H1 (cell line): ENCODE measurements at regions not wholly inside any gene's neighbourhood (a gene's known extent, or its start where the extent isn't known, plus 50 kb on each side); places are given as distances from the start of the nearest gene placed in this dataset.

Experiments
- CTCF ChIA-PET: fragments of 300-600 bp; sonication (Branson Sonifier 250); formaldehyde crosslinking; loops from one replicate; lab custom pipeline; 2021; ENCODE audit not compliant: partially characterized antibody; lab: Charles Lee
- POLR2A ChIA-PET: fragments of 300-600 bp; sonication (Branson Sonifier 250); formaldehyde crosslinking; loops from one replicate; lab custom pipeline; 2021; ENCODE audit warnings: inconsistent platforms; ENCODE audit not compliant: partially characterized antibody; lab: Charles Lee
- DNase-seq, 2 experiments: peaks; one replicate each; pipeline versions ENCODE4 v3.0.0 to v3.0.0-alpha.2; 2010 to 2022; ENCODE audit warnings: low spot score in 2 of 2, low read depth in 1 of 2, mixed read lengths in 1 of 2
- FAIRE-seq: peaks from 2 replicates; lab custom pipeline; 2011; peaks lifted over from hg19 to GRCh38; lab: Jason Lieb, UNC
- H2AFZ ChIP-seq: 2 replicates; pipeline ENCODE4 v1.8.1; 2012; ENCODE audit warnings: low read length, inconsistent platforms
- H2AK5ac ChIP-seq: 2 replicates; pipeline ENCODE4 v1.6.1; 2013; ENCODE audit warnings: low read depth, low read length
- H2BK120ac ChIP-seq: replicated peaks from 2 replicates; pipeline ENCODE3; 2013; ENCODE audit warnings: low read depth, low read length, inconsistent platforms
- H2BK12ac ChIP-seq: 2 replicates; pipeline ENCODE4 v1.6.1; 2013; ENCODE audit warnings: low read depth, low read length
- H2BK15ac ChIP-seq: 2 replicates; pipeline ENCODE4 v1.6.1; 2013; ENCODE audit warnings: low read length
- H2BK20ac ChIP-seq: 2 replicates; pipeline ENCODE4 v1.6.1; 2013; ENCODE audit warnings: low read length
- H2BK5ac ChIP-seq: 2 replicates; pipeline ENCODE4 v1.6.1; 2013; ENCODE audit warnings: low read depth, low read length
- H3K14ac ChIP-seq: 2 replicates; pipeline ENCODE4 v1.6.1; 2013; ENCODE audit warnings: inconsistent platforms; ENCODE audit not compliant: insufficient read length
- H3K18ac ChIP-seq: 2 replicates; pipeline ENCODE4 v1.6.1; 2013; ENCODE audit warnings: low read length; ENCODE audit errors: extremely low read depth
- H3K23ac ChIP-seq: 2 replicates; pipeline ENCODE4 v1.6.1; 2013; ENCODE audit warnings: inconsistent platforms; ENCODE audit not compliant: insufficient read length
- H3K23me2 ChIP-seq: 2 replicates; pipeline ENCODE4 v1.6.1; 2013; ENCODE audit warnings: low read depth, low read length
- H3K27ac ChIP-seq: 2 replicates; pipeline ENCODE4 v1.6.1; 2011; ENCODE audit warnings: low read depth, low read length, inconsistent platforms
- H3K27me3 ChIP-seq, 4 experiments: replicated peaks in 1 of 4; 1 replicate in 1 of 4; 2 replicates in 3 of 4; pipeline versions ENCODE4 v1.6.1 to v1.8.1; 2011 to 2013; ENCODE audit warnings: low read length in 3 of 4, mild to moderate bottlenecking in 3 of 4, inconsistent platforms in 2 of 4, mixed read lengths in 2 of 4, moderate library complexity in 1 of 4; ENCODE audit not compliant: control insufficient read depth in 3 of 4, insufficient read depth in 3 of 4; ENCODE audit errors: extremely low read depth in 1 of 4
- H3K36me3 ChIP-seq, 4 experiments: 2 replicates each; pipeline versions ENCODE4 v1.6.1 to v1.8.1; 2011 to 2013; ENCODE audit warnings: mild to moderate bottlenecking in 4 of 4, low read length in 3 of 4, moderate library complexity in 2 of 4, control low read depth in 1 of 4, inconsistent platforms in 1 of 4; ENCODE audit not compliant: insufficient read depth in 4 of 4, control insufficient read depth in 2 of 4
- H3K4ac ChIP-seq: replicated peaks from 2 replicates; pipeline ENCODE3; 2013; ENCODE audit warnings: low read length, low read depth, mixed read lengths, inconsistent platforms; ENCODE audit not compliant: insufficient read length
- H3K4me1 ChIP-seq, 4 experiments: replicated peaks in 1 of 4; 1 replicate in 1 of 4; 2 replicates in 3 of 4; pipeline versions ENCODE4 v1.6.1 to v1.8.1; 2011 to 2013; ENCODE audit warnings: low read length in 3 of 4, inconsistent platforms in 2 of 4, mixed read lengths in 1 of 4; ENCODE audit not compliant: insufficient read depth in 4 of 4, control insufficient read depth in 3 of 4
- H3K4me2 ChIP-seq, 2 experiments: 2 replicates each; pipeline versions ENCODE4 v1.6.1 to v1.8.1; 2011 to 2013; ENCODE audit warnings: low read depth in 2 of 2, low read length in 2 of 2, control low read depth in 1 of 2, inconsistent platforms in 1 of 2, mild to moderate bottlenecking in 1 of 2; ENCODE audit not compliant: insufficient read depth in 1 of 2
- H3K4me3 ChIP-seq, 4 experiments: fragments of 200-600, 300-600 bp in 1 of 4; sonication (generic), shearing (Covaris generic), sonication (Bioruptor Twin) in 1 of 4; 2 replicates each; pipeline versions ENCODE4 v1.5.1 to v1.8.1; 2011 to 2016; ENCODE audit warnings: low read length in 4 of 4, low read depth in 3 of 4, control low read depth in 2 of 4, inconsistent platforms in 2 of 4, mild to moderate bottlenecking in 2 of 4, mixed read lengths in 1 of 4, moderate library complexity in 1 of 4; ENCODE audit not compliant: insufficient read depth in 2 of 4; ENCODE audit errors: extremely low read depth in 1 of 4
- H3K56ac ChIP-seq: replicated peaks from 2 replicates; pipeline ENCODE3; 2013; ENCODE audit warnings: low read depth, mild to moderate bottlenecking, mixed read lengths, low read length, inconsistent platforms; ENCODE audit not compliant: insufficient read length
- H3K79me1 ChIP-seq: 2 replicates; pipeline ENCODE4 v1.6.1; 2013; ENCODE audit warnings: low read depth, low read length, control low read depth
- H3K79me2 ChIP-seq, 2 experiments: 2 replicates each; pipeline versions ENCODE4 v1.6.1 to v1.8.1; 2012 to 2013; ENCODE audit warnings: low read length in 2 of 2, mild to moderate bottlenecking in 2 of 2, inconsistent platforms in 1 of 2; ENCODE audit not compliant: insufficient read depth in 2 of 2, control insufficient read depth in 1 of 2
- H3K9ac ChIP-seq, 4 experiments: replicated peaks in 1 of 4; 1 replicate in 1 of 4; 2 replicates in 3 of 4; pipeline versions ENCODE4 v1.6.1 to v1.8.1; 2011 to 2013; ENCODE audit warnings: low read depth in 3 of 4, low read length in 3 of 4, control low read depth in 2 of 4, mild to moderate bottlenecking in 2 of 4, moderate library complexity in 2 of 4, inconsistent platforms in 1 of 4; ENCODE audit errors: extremely low read depth in 1 of 4
- H3K9me3 ChIP-seq, 2 experiments: 2 replicates each; pipeline versions ENCODE4 v1.6.1 to v1.8.1; 2012 to 2013; ENCODE audit warnings: mild to moderate bottlenecking in 2 of 2, moderate library complexity in 2 of 2, control low read depth in 1 of 2, inconsistent platforms in 1 of 2, low read depth in 1 of 2, low read length in 1 of 2, mixed read lengths in 1 of 2; ENCODE audit not compliant: insufficient read depth in 2 of 2
- H4K20me1 ChIP-seq, 2 experiments: replicated peaks in 1 of 2; 2 replicates each; pipeline versions ENCODE3 to v1.8.1; 2011 to 2013; ENCODE audit warnings: inconsistent platforms in 2 of 2, low read length in 2 of 2, mild to moderate bottlenecking in 1 of 2; ENCODE audit not compliant: insufficient read depth in 2 of 2, control insufficient read depth in 1 of 2
- H4K5ac ChIP-seq: 2 replicates; pipeline ENCODE4 v1.6.1; 2013; ENCODE audit warnings: low read length, low read depth, mixed read lengths, inconsistent platforms; ENCODE audit not compliant: insufficient read length
- H4K8ac ChIP-seq: 2 replicates; pipeline ENCODE4 v1.8.0; 2013; ENCODE audit warnings: mild to moderate bottlenecking, moderate library complexity, low read length, inconsistent platforms; ENCODE audit not compliant: insufficient read depth; ENCODE audit errors: extremely low read depth
- H4K91ac ChIP-seq: replicated peaks from 2 replicates; pipeline ENCODE3; 2013; ENCODE audit warnings: low read length, mixed read lengths, inconsistent platforms; ENCODE audit not compliant: insufficient read length
- BACH1 ChIP-seq: IDR thresholded peaks from 2 replicates; pipeline ENCODE4 v1.6.1; 2012; ENCODE audit warnings: low read length, improper control_type of control experiment
- BCL11A ChIP-seq, 2 experiments: IDR thresholded peaks; one replicate each; pipeline ENCODE4 v1.6.1; 2011; ENCODE audit warnings: low read depth in 2 of 2, low read length in 2 of 2, mild to moderate bottlenecking in 2 of 2
- SIRT6 ChIP-seq: IDR thresholded peaks from one replicate; pipeline ENCODE4 v1.7.1; 2012; ENCODE audit warnings: low read length, inconsistent platforms
- ZNF274 ChIP-seq: IDR thresholded peaks from 2 replicates; pipeline ENCODE4 v1.7.0; 2012; ENCODE audit warnings: low read length, borderline replicate concordance; ENCODE audit errors: extremely low read depth
- WGBS, 2 experiments: shearing (Covaris generic) in 1 of 2; methylation state at CpG; one replicate each; pipeline versions ENCODE4 v1.1.6 to v1.1.7; 2013 to 2015; ENCODE audit warnings: low lambda C conversion rate in 2 of 2, mixed read lengths in 2 of 2, inconsistent platforms in 1 of 2, low coverage in 1 of 2, missing lambda C conversion rate in 1 of 2; ENCODE audit not compliant: insufficient replicate concordance in 2 of 2, insufficient coverage in 1 of 2, insufficient read length in 1 of 2; ENCODE audit errors: extremely low coverage in 1 of 2, missing lambda C conversion rate in 1 of 2; 5-methylcytosine and 5-hydroxymethylcytosine counted together

GRCh38 chr18:70634576-70635147 lies 345.8 kb downstream of the SOCS6 start:
- Histone ChIP-seq H2BK20ac (no peak overlapping the region), H2BK15ac (no peak overlapping the region), H3K9ac (no peak overlapping the region), H4K20me1 (no peaks in the 10 kb centered on the region), H3K36me3 (no peaks in the 10 kb centered on the region), H2AFZ (no peak overlapping the region), H3K27ac (no peak overlapping the region), H2AK5ac (no peak overlapping the region), H2BK5ac (no peak overlapping the region), H3K9me3 (peaks cover 48 to 53% of the 10 kb centered on the region in 2 experiments), H3K4ac (no peak overlapping the region), H3K4me1 (no peaks in the 10 kb centered on the region), H3K23me2 (no peaks in the 10 kb centered on the region), H4K5ac (no peak overlapping the region), H3K4me3 (no peak overlapping the region), H2BK12ac (no peak overlapping the region), H3K14ac (no peak overlapping the region), H3K23ac (no peak overlapping the region), H3K79me2 (no peaks in the 10 kb centered on the region), H4K91ac (no peak overlapping the region), H3K56ac (no peak overlapping the region), H3K27me3 (no peaks in the 10 kb centered on the region), H4K8ac (no peak overlapping the region), H2BK120ac (no peak overlapping the region), H3K18ac (no peak overlapping the region), H3K4me2 (no peak overlapping the region), H3K79me1 (no peaks in the 10 kb centered on the region)
- no peak for FAIRE-seq
- TF ChIP-seq ZNF274 (no peak), SIRT6 (no peak), BCL11A (IDR thresholded peaks at IDR 0.05; ENCODE audit: low read depth in 2 of 2, low read length in 2 of 2) (no peak), BACH1 (no peak)
- POLR2A ChIA-PET = no interaction called here
- no peak for DNase-seq
- WGBS, 2 experiments = 61% methylated on average over 3 of the region's 3 CpGs; no CpG with 5 or more reads in 1 of the 2 experiments
- CTCF ChIA-PET = no interaction called here
